OCI-LY7 (cell line): ENCODE measurements at regions not wholly inside any gene's neighbourhood (a gene's known extent, or its start where the extent isn't known, plus 50 kb on each side); places are given as distances from the start of the nearest gene placed in this dataset.

ENCODE experiments used
- BruUV-seq: library from RNA; stranded (reverse); fragments of 400-500 nt; replicated peaks from 2 replicates; lab custom pipeline; 2021; lab: Mats Ljungman, UMichigan
- CTCF ChIA-PET: fragments of 300-600 bp; sonication (Branson Sonifier 250); formaldehyde crosslinking; loops from one replicate; lab custom pipeline; 2022; ENCODE audit warnings: antibody characterized with exemption; ENCODE audit not compliant: unreplicated experiment; lab: Charles Lee
- POLR2A ChIA-PET: fragments of 300-600 bp; sonication (Branson Sonifier 250); formaldehyde crosslinking; loops from one replicate; lab custom pipeline; 2022; ENCODE audit warnings: antibody characterized with exemption; lab: Charles Lee
- DNase-seq: peaks from one replicate; pipeline ENCODE4 v3.0.0-alpha.2; 2015; ENCODE audit warnings: low spot score
- H2AFZ ChIP-seq: fragments of 200-600 bp; sonication (generic), shearing (Covaris generic); 2 replicates; pipeline ENCODE4 v1.6.1; 2014; ENCODE audit warnings: mild to moderate bottlenecking, antibody characterized with exemption, low read length, moderate library complexity
- H3K27ac ChIP-seq: fragments of 200-600 bp; sonication (generic); 2 replicates; pipeline ENCODE4 v1.5.1; 2014; ENCODE audit warnings: mixed run types, low read depth, mild to moderate bottlenecking, moderate library complexity, low read length, inconsistent platforms; ENCODE audit not compliant: poor library complexity, severe bottlenecking
- H3K36me3 ChIP-seq: fragments of 200-600 bp; sonication (generic); 2 replicates; pipeline ENCODE4 v1.6.1; 2014; ENCODE audit warnings: mild to moderate bottlenecking, antibody characterized with exemption, low read length, moderate library complexity, mixed read lengths; ENCODE audit not compliant: insufficient read depth
- H3K4me1 ChIP-seq: fragments of 200-600 bp; sonication (generic); 2 replicates; pipeline ENCODE4 v1.5.1; 2014; ENCODE audit warnings: mild to moderate bottlenecking, low read length; ENCODE audit not compliant: insufficient read depth, poor library complexity, severe bottlenecking
- H3K4me2 ChIP-seq: fragments of 200-600 bp; sonication (generic); 2 replicates; pipeline ENCODE4 v1.6.1; 2014; ENCODE audit warnings: mild to moderate bottlenecking, low read length
- H3K4me3 ChIP-seq: fragments of 200-600 bp; sonication (generic); 2 replicates; pipeline ENCODE4 v1.5.1; 2014; ENCODE audit warnings: mild to moderate bottlenecking, low read depth, low read length; ENCODE audit not compliant: poor library complexity, severe bottlenecking
- H3K79me2 ChIP-seq: fragments of 200-600 bp; sonication (generic); 2 replicates; pipeline ENCODE4 v1.6.1; 2016; ENCODE audit warnings: low read depth, mild to moderate bottlenecking, low read length, moderate library complexity, mixed read lengths; ENCODE audit not compliant: insufficient read depth
- H3K9me2 ChIP-seq: fragments of 200-600 bp; sonication (generic); 2 replicates; pipeline ENCODE4 v1.6.1; 2016; ENCODE audit warnings: mild to moderate bottlenecking, low read length, mixed read lengths; ENCODE audit not compliant: insufficient read depth
- H3K9me3 ChIP-seq: fragments of 200-600 bp; sonication (generic); 2 replicates; pipeline ENCODE4 v1.6.1; 2014; ENCODE audit warnings: mild to moderate bottlenecking, mixed run types, low read length, mixed read lengths
- H4K20me1 ChIP-seq: fragments of 200-600 bp; sonication (generic); 2 replicates; pipeline ENCODE4 v1.6.1; 2014; ENCODE audit warnings: mild to moderate bottlenecking, antibody characterized with exemption, low read length, moderate library complexity, mixed read lengths; ENCODE audit not compliant: insufficient read depth
- EZH2phosphoT487 ChIP-seq: fragments of 200-600 bp; sonication (generic); IDR thresholded peaks from 2 replicates; pipeline ENCODE4 v1.6.1; 2018; ENCODE audit warnings: low read depth, borderline replicate concordance, mild to moderate bottlenecking, mixed run types, antibody characterized with exemption, low read length, moderate library complexity, mixed read lengths
- intact Hi-C: fragments of 100-400 bp; cut with micrococcal nuclease; formaldehyde crosslinking; loops from one replicate; pipeline ENCODE4 v1.10.0; 2022; ENCODE audit not compliant: unreplicated experiment
- TF ChIP-seq, protein P1 (sequence below): fragments of 200-600 bp; sonication (generic); conservative IDR thresholded peaks from 2 replicates; pipeline ENCODE4 v1.5.1; 2014; ENCODE audit warnings: mild to moderate bottlenecking, antibody characterized with exemption, low read length, moderate library complexity, mixed read lengths

DNA sequence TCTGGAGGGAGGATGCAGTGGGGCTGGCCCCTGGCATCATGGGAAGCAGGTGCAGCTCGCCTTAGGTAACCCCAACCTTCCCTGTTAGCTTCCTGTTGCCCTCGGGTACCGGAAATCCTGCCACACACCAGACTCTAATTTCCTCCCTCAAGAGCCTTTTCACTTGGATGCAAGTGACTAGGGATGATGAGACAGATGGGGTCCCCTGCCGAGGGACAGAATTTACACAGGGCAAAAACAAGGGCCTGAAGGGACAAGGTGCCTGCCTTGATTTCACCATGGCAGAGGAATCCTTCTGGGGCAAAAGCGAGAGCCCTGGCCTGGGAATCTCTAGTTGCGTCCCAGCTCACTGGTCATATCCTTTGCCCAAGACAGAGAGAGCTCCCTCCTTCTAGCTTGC is 263.1 kb downstream of the LOXHD1 start:
- CTCF ChIA-PET, result interaction anchor here (0.5 kb wide), 1 partner anchor 122 kb away, joined by 3 read pairs; no protein-coding TSS in a partner anchor
- Histone ChIP-seq H2AFZ (no peak overlapping the region), H3K36me3 (no peaks in the 10 kb centered on the region), H3K9me2 (no peaks in the 10 kb centered on the region), H4K20me1 (no peaks in the 10 kb centered on the region), H3K4me2 (no peak overlapping the region), H3K9me3 (no peaks in the 10 kb centered on the region), H3K27ac (no peak overlapping the region), H3K79me2 (no peaks in the 10 kb centered on the region), H3K4me1 (no peaks in the 10 kb centered on the region), H3K4me3 (no peak overlapping the region)
- no peak for DNase-seq
- intact Hi-C loops, result no loop called here
- POLR2A ChIA-PET, result no interaction called here
- no TSS peak for BruUV-seq
- no peak for TF ChIP-seq EZH2phosphoT487
- TF ChIP-seq, protein P1, sequence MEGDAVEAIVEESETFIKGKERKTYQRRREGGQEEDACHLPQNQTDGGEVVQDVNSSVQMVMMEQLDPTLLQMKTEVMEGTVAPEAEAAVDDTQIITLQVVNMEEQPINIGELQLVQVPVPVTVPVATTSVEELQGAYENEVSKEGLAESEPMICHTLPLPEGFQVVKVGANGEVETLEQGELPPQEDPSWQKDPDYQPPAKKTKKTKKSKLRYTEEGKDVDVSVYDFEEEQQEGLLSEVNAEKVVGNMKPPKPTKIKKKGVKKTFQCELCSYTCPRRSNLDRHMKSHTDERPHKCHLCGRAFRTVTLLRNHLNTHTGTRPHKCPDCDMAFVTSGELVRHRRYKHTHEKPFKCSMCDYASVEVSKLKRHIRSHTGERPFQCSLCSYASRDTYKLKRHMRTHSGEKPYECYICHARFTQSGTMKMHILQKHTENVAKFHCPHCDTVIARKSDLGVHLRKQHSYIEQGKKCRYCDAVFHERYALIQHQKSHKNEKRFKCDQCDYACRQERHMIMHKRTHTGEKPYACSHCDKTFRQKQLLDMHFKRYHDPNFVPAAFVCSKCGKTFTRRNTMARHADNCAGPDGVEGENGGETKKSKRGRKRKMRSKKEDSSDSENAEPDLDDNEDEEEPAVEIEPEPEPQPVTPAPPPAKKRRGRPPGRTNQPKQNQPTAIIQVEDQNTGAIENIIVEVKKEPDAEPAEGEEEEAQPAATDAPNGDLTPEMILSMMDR, result no peak

DNA sequence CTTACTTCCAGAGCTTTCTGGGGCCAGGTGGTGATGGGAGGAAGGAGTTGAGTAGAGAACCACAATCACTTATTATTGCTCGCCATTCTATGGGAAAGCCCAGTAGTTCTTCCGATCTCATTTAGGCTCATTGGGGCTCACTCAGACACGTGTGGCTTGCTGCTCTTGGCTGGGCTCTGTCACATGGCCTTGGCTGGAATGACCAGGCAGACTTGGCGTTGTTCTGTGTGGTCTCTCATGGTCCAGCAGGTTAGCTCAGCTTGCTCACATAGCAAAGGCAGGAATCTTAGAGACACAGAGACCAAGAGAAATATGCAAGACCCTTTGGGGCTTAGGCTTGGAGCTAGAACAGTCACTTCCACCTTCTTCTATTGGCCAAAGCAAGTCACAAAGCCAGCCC is 261.2 kb downstream of the LOXHD1 start:
- no peak overlapping the region for H3K27ac ChIP-seq
- no peaks in the 10 kb centered on the region for H3K79me2 ChIP-seq
- no peak overlapping the region for H3K4me2 ChIP-seq
- no TSS peak for BruUV-seq
- no peaks in the 10 kb centered on the region for H3K4me1 ChIP-seq
- TF ChIP-seq, protein P1, result no peak
- no peak for TF ChIP-seq EZH2phosphoT487
- DNase-seq, result no peak
- ChIA-PET POLR2A (no interaction called here), CTCF (no interaction called here)
- no peak overlapping the region for H2AFZ ChIP-seq
- no peak overlapping the region for H3K4me3 ChIP-seq
- H3K9me3 ChIP-seq, result no peaks in the 10 kb centered on the region
- H3K36me3 ChIP-seq, result no peaks in the 10 kb centered on the region
- no peaks in the 10 kb centered on the region for H3K9me2 ChIP-seq
- intact Hi-C loops, result no loop called here
- H4K20me1 ChIP-seq, result no peaks in the 10 kb centered on the region

DNA sequence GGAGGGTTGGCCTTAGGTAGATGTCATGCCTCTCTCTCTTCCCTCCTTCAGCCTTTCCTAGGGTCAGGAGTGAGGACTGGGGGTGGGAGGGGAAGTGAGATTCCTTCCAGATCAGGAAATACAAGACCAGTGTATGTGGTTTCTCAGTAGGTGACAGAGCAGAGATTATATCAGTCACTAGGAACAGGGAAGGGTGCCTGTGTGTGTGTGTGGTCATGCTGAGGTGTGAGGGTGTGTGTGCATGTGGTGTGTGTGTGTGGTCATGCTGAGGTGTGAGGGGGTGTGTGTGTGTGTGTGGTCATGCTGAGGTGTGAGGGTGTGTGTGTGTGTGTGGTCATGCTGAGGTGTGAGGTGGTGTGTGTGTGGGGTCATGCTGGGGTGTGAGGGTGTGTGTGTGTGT is 259.8 kb downstream of the LOXHD1 start:
- H3K79me2 ChIP-seq, result no peaks in the 10 kb centered on the region
- H3K4me2 ChIP-seq, result no peak overlapping the region
- CTCF ChIA-PET, result no interaction called here
- no peaks in the 10 kb centered on the region for H3K4me1 ChIP-seq
- POLR2A ChIA-PET, result no interaction called here
- H4K20me1 ChIP-seq, result no peaks in the 10 kb centered on the region
- H3K36me3 ChIP-seq, result no peaks in the 10 kb centered on the region
- no peak for DNase-seq
- no TSS peak for BruUV-seq
- no peak overlapping the region for H3K4me3 ChIP-seq
- H2AFZ ChIP-seq, result no peak overlapping the region
- no peaks in the 10 kb centered on the region for H3K9me2 ChIP-seq
- no peak overlapping the region for H3K27ac ChIP-seq
- no peaks in the 10 kb centered on the region for H3K9me3 ChIP-seq
- intact Hi-C loops, result no loop called here
- TF ChIP-seq EZH2phosphoT487, result no peak
- TF ChIP-seq, protein P1, result no peak
